ENCODE measurements at regions not wholly inside any gene's neighbourhood (a gene's known extent, or its start where the extent isn't known, plus 50 kb on each side); places are given as distances from the start of the nearest gene placed in this dataset.
A peak's percentile ranks its signal among the peaks of the same experiment; 100 is the strongest.

- Histone ChIP-seq H3K9ac (ENCODE audit: low read depth in 1 of 2, low read length in 2 of 2) (no peak overlapping the region), H3K36me3 (ENCODE audit: control insufficient read depth in 4 of 4, insufficient read depth in 3 of 4, low read depth in 1 of 4, low read length in 3 of 4) (no peaks in the 10 kb centered on the region), H3K4me1 (ENCODE audit: control insufficient read depth in 4 of 4, insufficient read depth in 4 of 4, low read length in 3 of 4) (peaks cover 3 to 7% (median 4%) of the 10 kb centered on the region in 4 donors), H3K27ac (ENCODE audit: low read depth in 1 of 2, low read length in 2 of 2) (peak overlapping the region; percentile 51 to 67), H3K27me3 (ENCODE audit: control insufficient read depth in 4 of 4, insufficient read depth in 4 of 4, low read length in 3 of 4) (no peaks in the 10 kb centered on the region), H3K9me3 (ENCODE audit: control insufficient read depth in 4 of 4, low read length in 3 of 4) (no peaks in the 10 kb centered on the region), H3K4me3 (ENCODE audit: low read depth in 1 of 3, low read length in 3 of 3) (no peak overlapping the region)
- WGBS = 86% methylated on average over 9 of the region's 9 CpGs
- no peak for TF ChIP-seq EGR1 (IDR thresholded peaks at IDR 0.05; ENCODE audit: low read depth in 2 of 2)
- TF ChIP-seq HNF4A (conservative IDR thresholded peaks at IDR 0.05) = no peak
- no peak for TF ChIP-seq GABPA (IDR thresholded peaks at IDR 0.05 in 1 of 2, conservative IDR thresholded peaks at IDR 0.05 in 1 of 2)
- TF ChIP-seq SP1 (IDR thresholded peaks at IDR 0.05) = peak; percentile 54
- peak in 1 of 2 donors; percentile 25 for TF ChIP-seq RXRA (IDR thresholded peaks at IDR 0.05)
- no peak for TF ChIP-seq FOXA2 (IDR thresholded peaks at IDR 0.05)
- TF ChIP-seq RAD21 (IDR thresholded peaks at IDR 0.05) = no peak
- TF ChIP-seq NR2F2 (IDR thresholded peaks at IDR 0.05) = peak; percentile 93
- no peak for TF ChIP-seq TAF1 (conservative IDR thresholded peaks at IDR 0.05)
- TF ChIP-seq, protein P1, sequence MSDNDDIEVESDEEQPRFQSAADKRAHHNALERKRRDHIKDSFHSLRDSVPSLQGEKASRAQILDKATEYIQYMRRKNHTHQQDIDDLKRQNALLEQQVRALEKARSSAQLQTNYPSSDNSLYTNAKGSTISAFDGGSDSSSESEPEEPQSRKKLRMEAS (IDR thresholded peaks at IDR 0.05) = no peak
- no peak for TF ChIP-seq REST (IDR thresholded peaks at IDR 0.05)
- no peak for TF ChIP-seq HNF4G (IDR thresholded peaks at IDR 0.05)
- TF ChIP-seq, protein P2, sequence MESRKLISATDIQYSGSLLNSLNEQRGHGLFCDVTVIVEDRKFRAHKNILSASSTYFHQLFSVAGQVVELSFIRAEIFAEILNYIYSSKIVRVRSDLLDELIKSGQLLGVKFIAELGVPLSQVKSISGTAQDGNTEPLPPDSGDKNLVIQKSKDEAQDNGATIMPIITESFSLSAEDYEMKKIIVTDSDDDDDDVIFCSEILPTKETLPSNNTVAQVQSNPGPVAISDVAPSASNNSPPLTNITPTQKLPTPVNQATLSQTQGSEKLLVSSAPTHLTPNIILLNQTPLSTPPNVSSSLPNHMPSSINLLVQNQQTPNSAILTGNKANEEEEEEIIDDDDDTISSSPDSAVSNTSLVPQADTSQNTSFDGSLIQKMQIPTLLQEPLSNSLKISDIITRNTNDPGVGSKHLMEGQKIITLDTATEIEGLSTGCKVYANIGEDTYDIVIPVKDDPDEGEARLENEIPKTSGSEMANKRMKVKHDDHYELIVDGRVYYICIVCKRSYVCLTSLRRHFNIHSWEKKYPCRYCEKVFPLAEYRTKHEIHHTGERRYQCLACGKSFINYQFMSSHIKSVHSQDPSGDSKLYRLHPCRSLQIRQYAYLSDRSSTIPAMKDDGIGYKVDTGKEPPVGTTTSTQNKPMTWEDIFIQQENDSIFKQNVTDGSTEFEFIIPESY (IDR thresholded peaks at IDR 0.05) = no peak
- DNase-seq (ENCODE audit: low spot score) = no peak
Measured at GRCh38 chr2:43102366-43103092, 123.9 kb downstream of the ZFP36L2 start.

- Histone ChIP-seq H3K4me3 (ENCODE audit: low read depth in 1 of 3, low read length in 3 of 3) (no peak overlapping the region), H3K27ac (ENCODE audit: low read depth in 1 of 2, low read length in 2 of 2) (peak overlapping the region; percentile 51 to 67)
- no peak for DNase-seq (ENCODE audit: low spot score)
Measured at GRCh38 chr2:43101751-43102150, 124.7 kb downstream of the ZFP36L2 start.

More at GRCh38 chr2:43101751-43102150, 124.7 kb downstream of the ZFP36L2 start:
- Histone ChIP-seq H3K9ac (ENCODE audit: low read depth in 1 of 2, low read length in 2 of 2) (no peak overlapping the region), H3K27me3 (ENCODE audit: control insufficient read depth in 4 of 4, insufficient read depth in 4 of 4, low read length in 3 of 4) (no peaks in the 10 kb centered on the region), H3K36me3 (ENCODE audit: control insufficient read depth in 4 of 4, insufficient read depth in 3 of 4, low read depth in 1 of 4, low read length in 3 of 4) (no peaks in the 10 kb centered on the region), H3K4me1 (ENCODE audit: control insufficient read depth in 4 of 4, insufficient read depth in 4 of 4, low read length in 3 of 4) (peaks cover under 1 to 4% (median 3%) of the 10 kb centered on the region in 4 donors), H3K9me3 (ENCODE audit: control insufficient read depth in 4 of 4, low read length in 3 of 4) (no peaks in the 10 kb centered on the region)
- WGBS = 94% methylated on average over 7 of the region's 7 CpGs
- no peak for TF ChIP-seq HNF4A (conservative IDR thresholded peaks at IDR 0.05)
- no peak for TF ChIP-seq HNF4G (IDR thresholded peaks at IDR 0.05)
- no peak for TF ChIP-seq TAF1 (conservative IDR thresholded peaks at IDR 0.05)

Data from liver (tissue), 7 donors.